ENCODE measurements at regions not wholly inside any gene's neighbourhood (a gene's known extent, or its start where the extent isn't known, plus 50 kb on each side); places are given as distances from the start of the nearest gene placed in this dataset.

GRCh38 chr9:91127653-91128052 lies 234.1 kb downstream of the AUH start:
- ChIA-PET POLR2A (ENCODE audit: partially characterized antibody) (no interaction called here), CTCF (ENCODE audit: partially characterized antibody) (interaction anchor here (0.7 kb wide), 1 partner anchor 83 kb away, joined by 3 read pairs; no protein-coding TSS in a partner anchor)
- no peak overlapping the region for H2BK15ac ChIP-seq (ENCODE audit: low read length)
- H4K8ac ChIP-seq (ENCODE audit: extremely low read depth, insufficient read depth, low read length): no peak overlapping the region
- H3K9ac ChIP-seq (replicated peaks in 1 of 4; ENCODE audit: extremely low read depth in 1 of 4, low read depth in 3 of 4, low read length in 3 of 4): no peak overlapping the region
- FAIRE-seq (no peak), DNase-seq (ENCODE audit: low read depth in 1 of 2, low spot score in 2 of 2) (no peak)
- no peak overlapping the region for H3K14ac ChIP-seq (ENCODE audit: insufficient read length)
- TF ChIP-seq KDM1A (IDR thresholded peaks at IDR 0.05; ENCODE audit: borderline replicate concordance, low read length): no peak
- TF ChIP-seq POLR2A (IDR thresholded peaks at IDR 0.05; ENCODE audit: control extremely low read depth in 1 of 2, low read depth in 2 of 2, low read length in 2 of 2): no peak
- TF ChIP-seq TCF12 (IDR thresholded peaks at IDR 0.05; ENCODE audit: low read depth, low read length): no peak
- TF ChIP-seq RBBP5 (IDR thresholded peaks at IDR 0.05; ENCODE audit: borderline replicate concordance, low read depth, low read length): no peak
- no peak for TF ChIP-seq BCL11A (IDR thresholded peaks at IDR 0.05; ENCODE audit: low read depth in 2 of 2, low read length in 2 of 2)
- no peak for TF ChIP-seq CBX8 (IDR thresholded peaks at IDR 0.05; ENCODE audit: borderline replicate concordance, low read depth, low read length)
- TF ChIP-seq SP4 (IDR thresholded peaks at IDR 0.05; ENCODE audit: low read length): no peak
- TF ChIP-seq POU5F1 (IDR thresholded peaks at IDR 0.05; ENCODE audit: low read depth, low read length): no peak
- no peak for TF ChIP-seq ZNF274 (IDR thresholded peaks at IDR 0.05; ENCODE audit: borderline replicate concordance, extremely low read depth, low read length)
- no peaks in the 10 kb centered on the region for H3K27me3 ChIP-seq (replicated peaks in 1 of 4; ENCODE audit: control insufficient read depth in 3 of 4, extremely low read depth in 1 of 4, insufficient read depth in 3 of 4, low read length in 3 of 4)
- H3K4ac ChIP-seq (replicated peaks; ENCODE audit: insufficient read length, low read depth, low read length): no peak overlapping the region
- H3K23me2 ChIP-seq (ENCODE audit: low read depth, low read length): no peaks in the 10 kb centered on the region
- no peaks in the 10 kb centered on the region for H3K79me2 ChIP-seq (ENCODE audit: control insufficient read depth in 1 of 2, insufficient read depth in 2 of 2, low read length in 2 of 2)
- no peak overlapping the region for H2AK5ac ChIP-seq (ENCODE audit: low read depth, low read length)
- no peak overlapping the region for H2BK12ac ChIP-seq (ENCODE audit: low read depth, low read length)
- H4K91ac ChIP-seq (replicated peaks; ENCODE audit: insufficient read length, low read length): no peak overlapping the region
- no peak overlapping the region for H4K5ac ChIP-seq (ENCODE audit: insufficient read length, low read depth, low read length)
- no peak overlapping the region for H3K4me2 ChIP-seq (ENCODE audit: insufficient read depth in 1 of 2, low read depth in 2 of 2, low read length in 2 of 2)
- H3K23ac ChIP-seq (ENCODE audit: insufficient read length): no peak overlapping the region
- H3K56ac ChIP-seq (replicated peaks; ENCODE audit: insufficient read length, low read depth, low read length): no peak overlapping the region
- H3K79me1 ChIP-seq (ENCODE audit: low read depth, low read length): no peaks in the 10 kb centered on the region
- H3K9me3 ChIP-seq (ENCODE audit: insufficient read depth in 2 of 2, low read depth in 1 of 2, low read length in 1 of 2): no peaks in the 10 kb centered on the region; a peak in 1 of 4 replicates
- no peak overlapping the region for H2BK20ac ChIP-seq (ENCODE audit: low read length)
- no peaks in the 10 kb centered on the region for H3K4me1 ChIP-seq (replicated peaks in 1 of 4; ENCODE audit: control insufficient read depth in 3 of 4, insufficient read depth in 4 of 4, low read length in 3 of 4)
- WGBS, 2 experiments (ENCODE audit: extremely low coverage in 1 of 2, insufficient coverage in 1 of 2, insufficient read length in 1 of 2, insufficient replicate concordance in 2 of 2, low coverage in 1 of 2, low lambda C conversion rate in 2 of 2, missing lambda C conversion rate in 1 of 2): 88% methylated on average over 1 of the region's 1 CpG; no CpG with 5 or more reads in 1 of the 2 experiments
- H2BK120ac ChIP-seq (replicated peaks; ENCODE audit: low read depth, low read length): no peak overlapping the region
- no peaks in the 10 kb centered on the region for H4K20me1 ChIP-seq (replicated peaks in 1 of 2; ENCODE audit: control insufficient read depth in 1 of 2, insufficient read depth in 2 of 2, low read length in 2 of 2)
- no peaks in the 10 kb centered on the region; a peak in 1 of 8 replicates for H3K36me3 ChIP-seq (ENCODE audit: control insufficient read depth in 2 of 4, insufficient read depth in 4 of 4, low read length in 3 of 4)
- no peak overlapping the region for H2AFZ ChIP-seq (ENCODE audit: low read length)
- H2BK5ac ChIP-seq (ENCODE audit: low read depth, low read length): no peak overlapping the region
- H3K27ac ChIP-seq (ENCODE audit: low read depth, low read length): no peak overlapping the region
- H3K4me3 ChIP-seq (ENCODE audit: extremely low read depth in 1 of 4, insufficient read depth in 2 of 4, low read depth in 3 of 4, low read length in 4 of 4): no peak overlapping the region
- no peak overlapping the region for H3K18ac ChIP-seq (ENCODE audit: extremely low read depth, low read length)
